ENCODE measurements at regions not wholly inside any gene's neighbourhood (a gene's known extent, or its start where the extent isn't known, plus 50 kb on each side); places are given as distances from the start of the nearest gene placed in this dataset.

- no peak for TF ChIP-seq HNF4G (IDR thresholded peaks at IDR 0.05)
- TF ChIP-seq YY1 (IDR thresholded peaks at IDR 0.05): no peak
Observed at GRCh38 chr12:43011383-43011926, 421.9 kb upstream of the PRICKLE1 start.

Data from liver (tissue), 2 donors.